Epithelial cell of proximal tubule (primary cell): ENCODE measurements at regions not wholly inside any gene's neighbourhood (a gene's known extent, or its start where the extent isn't known, plus 50 kb on each side); places are given as distances from the start of the nearest gene placed in this dataset.
A peak's percentile ranks its signal among the peaks of the same experiment; 100 is the strongest.

Experiments used
- DNase-seq: peaks from one replicate; pipeline ENCODE4 v3.0.0-alpha.2; 2011; ENCODE audit warnings: low read depth
- H3K4me3 ChIP-seq: 2 replicates; pipeline ENCODE4 v1.5.1; 2011; ENCODE audit warnings: low read depth, mild to moderate bottlenecking, low read length
- CTCF ChIP-seq: conservative IDR thresholded peaks from 2 replicates; pipeline ENCODE4 v1.5.1; 2012; ENCODE audit warnings: low read depth, mild to moderate bottlenecking, low read length

DNA sequence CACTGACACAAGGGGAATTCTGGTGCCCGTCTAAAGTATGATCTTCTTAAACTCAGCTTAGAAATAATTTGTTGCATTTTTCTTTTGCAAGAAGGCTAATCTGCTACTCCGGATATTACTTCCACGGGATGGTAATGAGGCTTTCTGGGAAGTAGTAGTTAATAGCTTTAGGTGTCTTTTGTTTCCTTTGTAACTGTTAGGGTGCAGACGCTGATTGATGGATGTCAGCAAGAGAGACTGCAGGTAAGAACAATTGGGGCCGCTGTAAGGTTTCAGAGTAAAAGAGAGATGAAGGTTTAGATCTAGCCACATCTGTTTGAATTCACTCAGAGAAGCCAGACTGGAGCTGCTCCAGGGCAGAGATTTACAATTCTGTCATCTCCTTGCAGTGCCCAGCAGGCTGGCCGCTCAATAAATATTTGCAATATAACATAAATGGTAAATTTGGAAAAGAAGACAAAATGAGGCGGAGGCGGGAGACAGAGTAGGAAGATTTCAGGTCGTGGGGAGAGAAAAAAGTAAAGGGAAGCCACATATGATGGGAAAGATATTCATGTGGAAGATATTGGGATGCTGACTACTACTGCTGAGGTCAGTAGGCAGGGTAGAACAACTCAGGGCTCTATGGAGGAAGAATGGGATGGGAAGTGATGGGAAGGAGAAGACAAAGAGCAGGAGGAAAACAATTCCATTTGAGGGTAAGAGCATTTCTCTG is 320.5 kb downstream of the AASDHPPT start:
- no peak overlapping the region for H3K4me3 ChIP-seq
- no peak for TF ChIP-seq CTCF
- no peak for DNase-seq

DNA sequence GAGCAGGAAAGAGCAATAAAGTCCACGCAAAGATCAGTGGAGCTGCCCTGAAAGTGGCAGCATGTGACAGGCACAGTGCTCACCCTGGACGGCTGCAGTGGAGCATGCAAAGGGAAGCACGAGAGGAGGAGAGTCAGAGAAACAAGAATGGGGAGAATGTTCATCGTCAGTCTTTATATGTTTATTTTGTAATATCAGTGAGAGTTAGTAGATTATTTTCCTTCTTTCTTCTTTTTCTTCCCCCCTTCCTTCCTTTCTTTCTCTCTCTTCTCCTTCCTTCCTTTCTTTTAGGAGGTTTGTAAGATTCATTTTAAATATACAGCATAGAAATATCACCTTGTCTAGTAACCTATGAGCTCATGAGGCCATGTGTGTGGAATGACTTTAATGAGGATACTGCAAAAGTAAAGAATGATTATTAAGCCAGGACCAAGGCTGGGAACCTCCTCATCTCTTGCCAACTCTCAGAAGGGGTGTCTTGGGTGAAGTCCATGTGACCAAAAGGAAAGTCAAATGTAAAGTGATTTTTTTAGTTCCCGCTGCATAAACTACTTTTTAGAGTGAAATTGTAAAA is 321.1 kb downstream of the AASDHPPT start:
- no peak for TF ChIP-seq CTCF
- no peak overlapping the region for H3K4me3 ChIP-seq
- DNase-seq: peak; percentile 59

GRCh38 chr11:106399076-106399511 is 321.6 kb downstream of the AASDHPPT start:
- no peak for TF ChIP-seq CTCF
- peak; percentile 97 for DNase-seq
- no peak overlapping the region for H3K4me3 ChIP-seq

- no peak overlapping the region for H3K4me3 ChIP-seq
- TF ChIP-seq CTCF: no peak
- DNase-seq: no peak
These were observed 322.2 kb downstream of the AASDHPPT start for GRCh38 chr11:106399624-106400023.

DNA sequence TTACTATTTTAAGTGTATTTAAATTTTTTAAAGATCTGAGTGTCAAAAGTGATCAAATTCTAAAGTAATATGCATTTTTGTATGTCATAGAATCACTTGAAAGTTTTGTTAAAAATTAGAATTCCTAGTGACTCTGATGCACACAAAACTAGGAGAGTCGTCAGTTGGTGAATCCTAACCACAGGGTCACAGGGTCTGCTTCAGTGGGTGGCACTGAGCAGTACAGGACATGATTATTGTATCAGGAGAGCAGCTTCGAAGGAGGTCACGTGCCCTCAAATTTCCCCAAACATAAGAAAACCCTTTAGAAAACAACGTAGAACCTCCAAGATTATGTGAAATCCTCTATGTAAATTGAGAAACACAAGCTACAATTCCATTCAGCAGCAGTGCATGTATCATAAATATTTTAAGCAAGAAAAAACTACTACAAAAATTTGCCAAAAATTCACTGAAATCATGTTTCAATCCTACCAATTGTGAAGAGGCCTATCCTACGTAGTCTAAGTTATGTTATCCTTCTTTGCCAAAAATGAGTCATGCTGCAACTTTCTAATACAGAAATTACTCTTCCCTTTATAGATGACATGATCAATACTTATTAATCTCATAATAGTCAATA is 323.6 kb downstream of the AASDHPPT start:
- no peak overlapping the region for H3K4me3 ChIP-seq
- TF ChIP-seq CTCF: no peak
- no peak for DNase-seq

DNA sequence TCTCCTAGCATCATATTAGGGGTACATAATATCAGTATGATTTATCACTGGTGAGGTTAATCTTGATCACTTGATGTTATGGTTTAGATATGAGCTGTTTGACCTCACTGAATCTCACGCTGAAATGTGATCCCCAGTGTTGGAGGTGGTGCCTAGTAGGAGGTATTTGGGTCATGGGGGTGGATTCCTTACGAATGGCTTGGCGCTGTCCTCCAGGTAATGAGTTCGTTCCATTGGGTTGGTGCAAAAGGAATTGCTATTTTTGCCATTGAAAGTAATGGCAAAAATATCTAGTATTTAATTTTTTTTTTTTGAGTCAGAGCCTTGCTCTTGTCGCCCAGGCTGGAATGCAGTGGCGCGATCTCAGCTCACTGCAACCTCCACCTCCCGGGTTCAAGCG is 326.3 kb downstream of the AASDHPPT start:
- H3K4me3 ChIP-seq: no peak overlapping the region
- DNase-seq: no peak
- no peak for TF ChIP-seq CTCF
